Adrenal gland (tissue), 5 donors: ENCODE measurements at regions not wholly inside any gene's neighbourhood (a gene's known extent, or its start where the extent isn't known, plus 50 kb on each side); places are given as distances from the start of the nearest gene placed in this dataset.

ENCODE experiments used
- CTCF ChIP-seq, 6 experiments: fragments of 450-650 bp in 4 of 6; fragments of 200-600 bp in 2 of 6; sonication (generic) in 1 of 6; IDR thresholded peaks; 1 replicate in 5 of 6; 2 replicates in 1 of 6; pipeline versions ENCODE4 v1.5.1 to v1.8.0; 2016 to 2021; ENCODE audit warnings: antibody characterized with exemption in 6 of 6, mild to moderate bottlenecking in 2 of 6, moderate library complexity in 1 of 6
- POLR2A ChIP-seq, 2 donors: fragments of 450-650 bp; IDR thresholded peaks; one replicate each; pipeline ENCODE4 v1.6.1; 2017; ENCODE audit warnings: antibody characterized with exemption in 2 of 2, mild to moderate bottlenecking in 2 of 2, moderate library complexity in 1 of 2
- donor health status: DM: no; HTN: no; CAD: no.

DNA sequence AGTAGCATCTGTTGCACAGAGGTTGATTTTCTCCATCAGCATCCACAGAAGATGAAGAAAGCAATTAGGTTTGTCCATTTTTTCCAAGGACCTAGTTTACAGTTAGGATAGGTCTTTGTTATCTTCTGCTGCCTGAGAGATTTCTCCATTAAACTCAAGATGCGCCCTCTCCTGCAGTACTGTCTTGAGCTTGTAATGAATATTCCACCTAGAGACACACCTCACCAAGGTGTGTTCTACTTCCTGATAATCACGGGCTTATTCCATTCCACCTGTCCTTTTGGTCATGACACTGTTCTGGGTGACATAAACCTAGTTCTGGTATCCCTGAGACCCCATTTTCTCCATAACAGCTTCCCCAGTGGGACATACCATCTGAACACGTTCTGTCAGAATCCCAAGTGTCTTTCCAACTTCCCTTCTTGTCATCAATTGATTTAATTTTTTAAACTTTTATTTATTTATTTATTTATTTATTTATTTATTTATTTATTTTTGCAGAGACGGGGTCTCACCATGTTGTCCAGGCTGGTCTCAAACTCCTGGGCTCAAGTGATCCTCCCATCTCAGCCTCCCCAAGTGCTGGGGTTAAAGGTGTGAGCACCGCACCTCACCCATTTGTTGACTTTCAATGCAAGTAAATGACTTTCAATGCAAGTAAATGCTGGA lies 75.6 kb upstream of the HS3ST5 start:
- TF ChIP-seq CTCF (IDR thresholded peaks at IDR 0.05) = no peak
- TF ChIP-seq POLR2A (IDR thresholded peaks at IDR 0.05) = no peak
